ENCODE measurements at regions not wholly inside any gene's neighbourhood (a gene's known extent, or its start where the extent isn't known, plus 50 kb on each side); places are given as distances from the start of the nearest gene placed in this dataset.

GRCh38 chr10:126806991-126807702 is 98.1 kb upstream of the DOCK1 start:
- intact Hi-C loops (cut with DNase I), result no loop called here
- no peak overlapping the region for H3K27ac ChIP-seq
- H3K9me3 ChIP-seq (replicated peaks in 1 of 3), result no peaks in the 10 kb centered on the region
- H3K36me3 ChIP-seq (replicated peaks in 1 of 2), result no peaks in the 10 kb centered on the region
- no peaks in the 10 kb centered on the region for H3K27me3 ChIP-seq
- H3K4me3 ChIP-seq, result no peak overlapping the region
- no peaks in the 10 kb centered on the region for H3K4me1 ChIP-seq (replicated peaks in 1 of 2)
- no peak for DNase-seq
- 67 to 84% (median 74%) methylated on average over 5 of the region's 5 CpGs for WGBS, 4 donors
- TF ChIP-seq CTCF (IDR thresholded peaks at IDR 0.05), result no peak
- no peak for TF ChIP-seq POLR2A (IDR thresholded peaks at IDR 0.05)

GRCh38 chr10:126808103-126808502 is 97.1 kb upstream of the DOCK1 start:
- 30 to 40% (median 31%) methylated on average over 2 of the region's 2 CpGs for WGBS, 4 donors
- intact Hi-C loops (cut with DNase I), result no loop called here
- no peaks in the 10 kb centered on the region for H3K9me3 ChIP-seq (replicated peaks in 1 of 3)

GRCh38 chr10:126813432-126813831 is 91.8 kb upstream of the DOCK1 start:
- H3K36me3 ChIP-seq (replicated peaks in 1 of 2), result no peaks in the 10 kb centered on the region
- no peak for TF ChIP-seq POLR2A (IDR thresholded peaks at IDR 0.05)
- no peak for TF ChIP-seq CTCF (IDR thresholded peaks at IDR 0.05)
- intact Hi-C loops (cut with DNase I), result no loop called here
- no peak for DNase-seq
- H3K4me3 ChIP-seq, result no peak overlapping the region
- no peaks in the 10 kb centered on the region for H3K27me3 ChIP-seq
- H3K9me3 ChIP-seq (replicated peaks in 1 of 3), result no peaks in the 10 kb centered on the region
- WGBS, 4 donors, result 81 to 87% (median 82%) methylated on average over 4 to 6 of the region's 6 CpGs
- H3K4me1 ChIP-seq (replicated peaks in 1 of 2), result no peaks in the 10 kb centered on the region
- no peak overlapping the region for H3K27ac ChIP-seq

More at GRCh38 chr10:126808103-126808502, 97.1 kb upstream of the DOCK1 start:
- DNase-seq, result no peak
- Histone ChIP-seq H3K4me1 (replicated peaks in 1 of 2) (no peaks in the 10 kb centered on the region), H3K36me3 (replicated peaks in 1 of 2) (no peaks in the 10 kb centered on the region), H3K27ac (no peak overlapping the region), H3K27me3 (no peaks in the 10 kb centered on the region), H3K4me3 (no peak overlapping the region)
- TF ChIP-seq POLR2A (IDR thresholded peaks at IDR 0.05) (no peak), CTCF (IDR thresholded peaks at IDR 0.05) (no peak)

- H3K36me3 ChIP-seq (replicated peaks in 1 of 2), result no peaks in the 10 kb centered on the region
- TF ChIP-seq POLR2A (IDR thresholded peaks at IDR 0.05) (no peak), CTCF (IDR thresholded peaks at IDR 0.05) (no peak)
- H3K9me3 ChIP-seq (replicated peaks in 1 of 3), result no peaks in the 10 kb centered on the region
- WGBS, 4 donors, result 51 to 61% (median 60%) methylated on average over 5 of the region's 5 CpGs
- H3K27me3 ChIP-seq, result peaks cover 6% of the 10 kb centered on the region
- no peak for DNase-seq
- H3K27ac ChIP-seq, result no peak overlapping the region
- no peaks in the 10 kb centered on the region for H3K4me1 ChIP-seq (replicated peaks in 1 of 2)
- no peak overlapping the region for H3K4me3 ChIP-seq
- intact Hi-C loops (cut with DNase I), result no loop called here
These were observed 71.7 kb upstream of the DOCK1 start for GRCh38 chr10:126833542-126833941.

Measured in adrenal gland (tissue), 9 donors.